NT2/D1 (cell line): ENCODE measurements at regions not wholly inside any gene's neighbourhood (a gene's known extent, or its start where the extent isn't known, plus 50 kb on each side); places are given as distances from the start of the nearest gene placed in this dataset.

Source experiments
- SUZ12 ChIP-seq: IDR thresholded peaks from 2 replicates; pipeline ENCODE4 v1.6.1; 2011; ENCODE audit not compliant: insufficient read length, insufficient read depth; ENCODE audit errors: extremely low read depth
- ZNF274 ChIP-seq: IDR thresholded peaks from 2 replicates; pipeline ENCODE4 v1.6.1; 2011; ENCODE audit warnings: mild to moderate bottlenecking, low read depth, low read length

DNA sequence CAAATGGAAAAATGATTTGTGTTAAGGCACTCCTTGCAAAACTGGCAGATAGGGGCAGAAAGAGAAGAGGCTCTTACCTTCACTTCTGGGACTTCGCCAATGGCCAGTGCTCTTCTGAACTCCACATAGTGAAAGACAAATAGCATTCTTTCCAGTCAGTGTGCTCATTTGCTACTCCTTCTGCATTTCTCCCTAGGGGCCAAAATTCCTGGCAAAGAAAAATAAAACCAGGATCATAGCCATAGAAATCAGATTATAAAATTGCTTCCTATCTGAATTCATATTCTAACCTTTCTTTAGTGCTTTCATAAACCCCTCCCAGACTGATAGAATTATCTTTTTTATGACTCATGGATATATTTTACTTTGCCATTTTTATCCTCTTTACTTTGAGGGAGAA, 56.9 kb upstream of the PELI1 start:
- TF ChIP-seq ZNF274 (no peak), SUZ12 (no peak)
